Gastrocnemius medialis (tissue), 4 donors: ENCODE measurements at regions not wholly inside any gene's neighbourhood (a gene's known extent, or its start where the extent isn't known, plus 50 kb on each side); places are given as distances from the start of the nearest gene placed in this dataset.

ENCODE experiments used
- ATAC-seq, 2 donors: fragments of 150-250 bp; one replicate each; pipeline ENCODE4 v1.9.1; 2016
- DNase-seq, 2 donors: peaks; one replicate each; pipeline ENCODE4 v3.0.0-alpha.2; 2019
- H3K27ac ChIP-seq, 4 donors: fragments of 200-600 bp; sonication (generic); 1 replicate in 1 of 4; 2 replicates in 3 of 4; pipeline ENCODE4 v1.5.1; 2016 to 2018; ENCODE audit warnings: mild to moderate bottlenecking in 2 of 4, moderate library complexity in 1 of 4
- H3K27me3 ChIP-seq, 3 donors: fragments of 200-600 bp; sonication (generic) in 2 of 3; 1 replicate in 1 of 3; 2 replicates in 2 of 3; pipeline versions ENCODE4 v1.5.1 to v1.6.0; 2016 to 2019; ENCODE audit warnings: mild to moderate bottlenecking in 1 of 3, moderate library complexity in 1 of 3
- H3K36me3 ChIP-seq, 2 donors: fragments of 200-600 bp; sonication (generic) in 1 of 2; one replicate each; pipeline ENCODE4 v1.5.1; 2017 to 2018
- H3K4me1 ChIP-seq, 2 donors: fragments of 200-600 bp; sonication (generic) in 1 of 2; one replicate each; pipeline ENCODE4 v1.5.1; 2016 to 2017; ENCODE audit warnings: mild to moderate bottlenecking in 2 of 2
- H3K4me3 ChIP-seq, 4 donors: fragments of 200-600 bp; sonication (generic) in 3 of 4; 1 replicate in 1 of 4; 2 replicates in 3 of 4; pipeline ENCODE4 v1.5.1; 2016 to 2019; ENCODE audit warnings: mild to moderate bottlenecking in 2 of 4
- H3K9me3 ChIP-seq, 3 donors: fragments of 200-600 bp; sonication (generic) in 2 of 3; 1 replicate in 1 of 3; 2 replicates in 2 of 3; pipeline ENCODE4 v1.5.1; 2016 to 2019
- POLR2A ChIP-seq, 2 donors: fragments of 450-650 bp; IDR thresholded peaks; one replicate each; pipeline ENCODE4 v1.6.1; 2017; ENCODE audit warnings: antibody characterized with exemption in 2 of 2, mild to moderate bottlenecking in 2 of 2, moderate library complexity in 2 of 2
- in situ Hi-C, 4 donors: fragments of 200-750 bp; cut with MboI; loops; one replicate each; pipeline versions ENCODE4 v1.15.0 to v1.8.0; 2017; ENCODE audit warnings: low sequenced_read_pairs in 4 of 4
- intact Hi-C: fragments of 100-400 bp; cut with DNase I; formaldehyde crosslinking; loops from one replicate; pipeline ENCODE4 v1.15.1; 2023; ENCODE audit warnings: low total_unique reads
- TF ChIP-seq, protein P1 (sequence below), 5 experiments: fragments of 450-650 bp in 3 of 5; fragments of 200-600 bp in 2 of 5; sonication (generic) in 2 of 5; IDR thresholded peaks in 4 of 5; conservative IDR thresholded peaks in 1 of 5; 1 replicate in 4 of 5; 2 replicates in 1 of 5; pipeline ENCODE4 v1.5.1; 2016 to 2019; ENCODE audit warnings: antibody characterized with exemption in 5 of 5, mild to moderate bottlenecking in 3 of 5, moderate library complexity in 3 of 5

DNA sequence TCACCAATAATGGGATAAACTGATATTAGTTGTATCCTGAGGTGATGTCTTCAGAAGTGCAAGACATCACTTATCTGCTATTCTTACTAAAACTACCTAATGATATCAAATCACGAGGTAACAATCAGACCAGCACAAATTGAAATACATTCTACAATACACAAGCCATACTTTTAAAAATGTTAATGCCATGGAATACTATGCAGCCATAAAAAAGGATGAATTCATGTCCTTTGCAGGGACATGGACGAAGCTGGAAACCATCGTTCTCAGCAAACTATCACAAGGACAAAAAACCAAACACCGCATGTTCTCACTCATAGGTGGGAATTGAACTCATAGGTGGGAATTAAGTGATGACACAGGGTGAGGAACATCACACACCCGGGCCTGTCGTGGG, 129.3 kb downstream of the SST start:
- H3K27me3 ChIP-seq = no peaks in the 10 kb centered on the region
- in situ Hi-C loops = no loop called here
- no peaks in the 10 kb centered on the region for H3K9me3 ChIP-seq
- no peak for TF ChIP-seq POLR2A (IDR thresholded peaks at IDR 0.05)
- H3K4me3 ChIP-seq = no peak overlapping the region
- no peak for DNase-seq
- intact Hi-C loops = no loop called here
- H3K4me1 ChIP-seq = no peaks in the 10 kb centered on the region
- H3K36me3 ChIP-seq = no peaks in the 10 kb centered on the region
- ATAC-seq = no peak
- H3K27ac ChIP-seq = no peak overlapping the region

- TF ChIP-seq, protein P1, sequence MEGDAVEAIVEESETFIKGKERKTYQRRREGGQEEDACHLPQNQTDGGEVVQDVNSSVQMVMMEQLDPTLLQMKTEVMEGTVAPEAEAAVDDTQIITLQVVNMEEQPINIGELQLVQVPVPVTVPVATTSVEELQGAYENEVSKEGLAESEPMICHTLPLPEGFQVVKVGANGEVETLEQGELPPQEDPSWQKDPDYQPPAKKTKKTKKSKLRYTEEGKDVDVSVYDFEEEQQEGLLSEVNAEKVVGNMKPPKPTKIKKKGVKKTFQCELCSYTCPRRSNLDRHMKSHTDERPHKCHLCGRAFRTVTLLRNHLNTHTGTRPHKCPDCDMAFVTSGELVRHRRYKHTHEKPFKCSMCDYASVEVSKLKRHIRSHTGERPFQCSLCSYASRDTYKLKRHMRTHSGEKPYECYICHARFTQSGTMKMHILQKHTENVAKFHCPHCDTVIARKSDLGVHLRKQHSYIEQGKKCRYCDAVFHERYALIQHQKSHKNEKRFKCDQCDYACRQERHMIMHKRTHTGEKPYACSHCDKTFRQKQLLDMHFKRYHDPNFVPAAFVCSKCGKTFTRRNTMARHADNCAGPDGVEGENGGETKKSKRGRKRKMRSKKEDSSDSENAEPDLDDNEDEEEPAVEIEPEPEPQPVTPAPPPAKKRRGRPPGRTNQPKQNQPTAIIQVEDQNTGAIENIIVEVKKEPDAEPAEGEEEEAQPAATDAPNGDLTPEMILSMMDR (IDR thresholded peaks at IDR 0.05 in 4 of 5, conservative IDR thresholded peaks at IDR 0.05 in 1 of 5) = no peak
- no peak for TF ChIP-seq POLR2A (IDR thresholded peaks at IDR 0.05)
- Histone ChIP-seq H3K4me3 (no peak overlapping the region), H3K9me3 (no peaks in the 10 kb centered on the region), H3K4me1 (no peaks in the 10 kb centered on the region), H3K27ac (no peak overlapping the region), H3K36me3 (no peaks in the 10 kb centered on the region), H3K27me3 (no peaks in the 10 kb centered on the region)
- intact Hi-C loops (no loop called here), in situ Hi-C loops (no loop called here)
- ATAC-seq (no peak), DNase-seq (no peak)
Measured at GRCh38 chr3:187536185-187536584, 134.0 kb downstream of the SST start.

- ATAC-seq (no peak), DNase-seq (no peak)
- Histone ChIP-seq H3K9me3 (no peaks in the 10 kb centered on the region), H3K4me3 (no peak overlapping the region), H3K4me1 (no peaks in the 10 kb centered on the region), H3K27ac (no peak overlapping the region), H3K27me3 (no peaks in the 10 kb centered on the region), H3K36me3 (no peaks in the 10 kb centered on the region)
- TF ChIP-seq POLR2A (IDR thresholded peaks at IDR 0.05) = no peak
- intact Hi-C loops = no loop called here
- in situ Hi-C loops = no loop called here
Measured at GRCh38 chr3:187533797-187534196, 136.4 kb downstream of the SST start.

GRCh38 chr3:187531831-187532230, 138.4 kb downstream of the SST start:
- intact Hi-C loops (no loop called here), in situ Hi-C loops (no loop called here)
- DNase-seq (no peak), ATAC-seq (no peak)
- Histone ChIP-seq H3K4me3 (no peak overlapping the region), H3K36me3 (no peaks in the 10 kb centered on the region), H3K27ac (no peak overlapping the region), H3K9me3 (no peaks in the 10 kb centered on the region), H3K4me1 (no peaks in the 10 kb centered on the region), H3K27me3 (no peaks in the 10 kb centered on the region)
- no peak for TF ChIP-seq POLR2A (IDR thresholded peaks at IDR 0.05)
- TF ChIP-seq, protein P1 (IDR thresholded peaks at IDR 0.05 in 4 of 5, conservative IDR thresholded peaks at IDR 0.05 in 1 of 5) = no peak

DNA sequence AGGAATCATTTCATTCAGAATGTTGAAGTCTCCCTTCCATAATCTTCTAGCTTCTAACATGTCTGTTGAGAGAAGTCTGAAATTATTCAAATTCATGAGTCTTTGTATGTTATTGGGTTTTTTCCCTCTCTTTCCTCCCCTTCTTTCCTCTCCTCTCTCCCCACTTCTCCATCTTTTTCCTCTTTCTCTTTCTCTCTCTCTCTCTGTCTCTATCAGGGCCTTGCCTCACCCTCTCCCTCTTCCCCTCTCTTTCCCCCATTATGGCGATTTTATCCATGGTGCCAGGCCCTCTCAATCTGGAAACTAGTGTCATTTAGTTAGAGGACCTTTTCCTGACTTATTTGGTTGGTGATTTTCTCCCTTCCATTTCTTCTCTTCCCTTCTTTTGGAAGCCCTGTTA, 147.3 kb downstream of the SST start:
- H3K4me1 ChIP-seq = no peaks in the 10 kb centered on the region
- ATAC-seq = no peak
- no peak overlapping the region for H3K4me3 ChIP-seq
- no peak overlapping the region for H3K27ac ChIP-seq
- H3K36me3 ChIP-seq = no peaks in the 10 kb centered on the region
- TF ChIP-seq POLR2A (IDR thresholded peaks at IDR 0.05) = no peak
- TF ChIP-seq, protein P1 (IDR thresholded peaks at IDR 0.05 in 4 of 5, conservative IDR thresholded peaks at IDR 0.05 in 1 of 5) = no peak
- in situ Hi-C loops (no loop called here), intact Hi-C loops (no loop called here)
- no peak for DNase-seq
- no peaks in the 10 kb centered on the region for H3K9me3 ChIP-seq
- H3K27me3 ChIP-seq = no peaks in the 10 kb centered on the region

- TF ChIP-seq POLR2A (IDR thresholded peaks at IDR 0.05) = no peak
- TF ChIP-seq, protein P1 (IDR thresholded peaks at IDR 0.05 in 4 of 5, conservative IDR thresholded peaks at IDR 0.05 in 1 of 5) = no peak
- in situ Hi-C loops (no loop called here), intact Hi-C loops (no loop called here)
- H3K27me3 ChIP-seq = no peaks in the 10 kb centered on the region
- no peaks in the 10 kb centered on the region for H3K4me1 ChIP-seq
- ATAC-seq = no peak
- no peak overlapping the region for H3K4me3 ChIP-seq
- no peak for DNase-seq
- H3K36me3 ChIP-seq = no peaks in the 10 kb centered on the region
- H3K27ac ChIP-seq = no peak overlapping the region
- no peaks in the 10 kb centered on the region for H3K9me3 ChIP-seq
Measured at GRCh38 chr3:187522293-187522692, 147.9 kb downstream of the SST start.
